PC-3 (cell line): ENCODE measurements at regions not wholly inside any gene's neighbourhood (a gene's known extent, or its start where the extent isn't known, plus 50 kb on each side); places are given as distances from the start of the nearest gene placed in this dataset.

Experiments
- ATAC-seq: fragments of 200-7000 bp; cut with Tn5 transposase; 2 replicates; pipeline ENCODE4 v1.9.1; 2020; ENCODE audit warnings: mild to moderate bottlenecking, moderate library complexity
- BruUV-seq: library from RNA; stranded (reverse); fragments of 400-500 nt; replicated peaks from 2 replicates; lab custom pipeline; 2021; lab: Mats Ljungman, UMichigan
- CTCF ChIA-PET: fragments of 300-600 bp; sonication (Branson Sonifier 250); formaldehyde crosslinking; loops from one replicate; lab custom pipeline; 2022; ENCODE audit warnings: antibody characterized with exemption; lab: Charles Lee
- POLR2A ChIA-PET: fragments of 300-600 bp; sonication (Branson Sonifier 250); formaldehyde crosslinking; loops from one replicate; lab custom pipeline; 2022; ENCODE audit warnings: antibody characterized with exemption; ENCODE audit not compliant: unreplicated experiment; lab: Charles Lee
- DNase-seq: peaks from one replicate; pipeline ENCODE4 v3.0.0-alpha.2; 2015
- H2AFZ ChIP-seq: fragments of 300-600 bp; sonication (generic); 2 replicates; pipeline ENCODE4 v1.6.0; 2016; ENCODE audit warnings: antibody characterized with exemption, low read length
- H3F3A ChIP-seq: fragments of 300-600 bp; sonication (generic); one replicate; pipeline ENCODE4 v1.6.0; 2017; ENCODE audit warnings: antibody characterized with exemption, low read length, control low read depth, mild to moderate bottlenecking; ENCODE audit not compliant: unreplicated experiment
- H3K27ac ChIP-seq: fragments of 300-600 bp; sonication (generic); 2 replicates; pipeline ENCODE4 v1.5.1; 2016; ENCODE audit warnings: mild to moderate bottlenecking, low read length
- H3K27me3 ChIP-seq: fragments of 300-600 bp; sonication (generic); 2 replicates; pipeline ENCODE4 v1.6.1; 2016; ENCODE audit warnings: low read length, mixed read lengths
- H3K36me3 ChIP-seq: fragments of 300-600 bp; sonication (generic); 2 replicates; pipeline ENCODE4 v1.6.1; 2016; ENCODE audit warnings: low read depth, mixed run types, low read length, mixed read lengths
- H3K4me1 ChIP-seq: fragments of 300-600 bp; sonication (generic); 2 replicates; pipeline ENCODE4 v1.5.1; 2016; ENCODE audit warnings: low read length; ENCODE audit not compliant: insufficient read depth
- H3K4me2 ChIP-seq: fragments of 300-600 bp; sonication (generic); 2 replicates; pipeline ENCODE4 v1.6.0; 2016; ENCODE audit warnings: low read length
- H3K4me3 ChIP-seq: fragments of 300-600 bp; sonication (generic); 2 replicates; pipeline ENCODE4 v1.5.1; 2016; ENCODE audit warnings: mild to moderate bottlenecking, low read length, mixed read lengths
- H3K79me2 ChIP-seq: fragments of 300-600 bp; sonication (generic); 2 replicates; pipeline ENCODE4 v1.6.1; 2017; ENCODE audit warnings: low read length, mixed read lengths
- H3K9ac ChIP-seq: fragments of 300-600 bp; sonication (generic); 2 replicates; pipeline ENCODE4 v1.6.0; 2016; ENCODE audit warnings: mild to moderate bottlenecking, low read length
- H3K9me2 ChIP-seq: fragments of 300-600 bp; sonication (generic); replicated peaks from 2 replicates; pipeline ENCODE4 v1.6.1; 2016; ENCODE audit warnings: mixed run types, low read length, mixed read lengths
- H3K9me3 ChIP-seq: fragments of 300-600 bp; sonication (generic); 2 replicates; pipeline ENCODE4 v1.6.1; 2016; ENCODE audit warnings: low read length, mixed read lengths
- H4K20me1 ChIP-seq: fragments of 300-600 bp; sonication (generic); 2 replicates; pipeline ENCODE4 v1.6.1; 2016; ENCODE audit warnings: low read length, mixed read lengths
- CTCF ChIP-seq: fragments of 300-600 bp; sonication (generic); conservative IDR thresholded peaks from 2 replicates; pipeline ENCODE4 v1.5.1; 2017; ENCODE audit warnings: antibody characterized with exemption, low read depth, mild to moderate bottlenecking, low read length
- EZH2 ChIP-seq: fragments of 300-600 bp; sonication (generic); IDR thresholded peaks from one replicate; pipeline ENCODE4 v1.6.1; 2017; ENCODE audit warnings: antibody characterized with exemption, mild to moderate bottlenecking, low read length; ENCODE audit not compliant: unreplicated experiment
- EZH2phosphoT487 ChIP-seq: fragments of 300-600 bp; sonication (generic); IDR thresholded peaks from 2 replicates; pipeline ENCODE4 v1.6.1; 2018; ENCODE audit warnings: mild to moderate bottlenecking, antibody characterized with exemption, low read length, borderline replicate concordance
- intact Hi-C: fragments of 100-400 bp; cut with micrococcal nuclease; formaldehyde crosslinking; loops from 2 replicates; pipeline ENCODE4 v1.9.0; 2023

- no peak overlapping the region for H3K9ac ChIP-seq
- CTCF ChIA-PET: no interaction called here
- DNase-seq (no peak), ATAC-seq (no peak)
- no peaks in the 10 kb centered on the region for H3K4me1 ChIP-seq
- TF ChIP-seq EZH2phosphoT487 (no peak), EZH2 (no peak), CTCF (no peak)
- H3K4me2 ChIP-seq: no peak overlapping the region
- no peak overlapping the region for H3K4me3 ChIP-seq
- no peak overlapping the region for H2AFZ ChIP-seq
- no peaks in the 10 kb centered on the region for H3K79me2 ChIP-seq
- H4K20me1 ChIP-seq: no peaks in the 10 kb centered on the region
- H3K27me3 ChIP-seq: no peaks in the 10 kb centered on the region
- H3F3A ChIP-seq: no peaks in the 10 kb centered on the region
- H3K9me2 ChIP-seq: no peaks in the 10 kb centered on the region
- H3K9me3 ChIP-seq: no peaks in the 10 kb centered on the region
- no peaks in the 10 kb centered on the region for H3K36me3 ChIP-seq
- POLR2A ChIA-PET: no interaction called here
- BruUV-seq: no TSS peak
- H3K27ac ChIP-seq: no peak overlapping the region
- intact Hi-C loops: no loop called here
Measured at GRCh38 chr6:22681761-22682160, 112.4 kb downstream of the HDGFL1 start.

DNA sequence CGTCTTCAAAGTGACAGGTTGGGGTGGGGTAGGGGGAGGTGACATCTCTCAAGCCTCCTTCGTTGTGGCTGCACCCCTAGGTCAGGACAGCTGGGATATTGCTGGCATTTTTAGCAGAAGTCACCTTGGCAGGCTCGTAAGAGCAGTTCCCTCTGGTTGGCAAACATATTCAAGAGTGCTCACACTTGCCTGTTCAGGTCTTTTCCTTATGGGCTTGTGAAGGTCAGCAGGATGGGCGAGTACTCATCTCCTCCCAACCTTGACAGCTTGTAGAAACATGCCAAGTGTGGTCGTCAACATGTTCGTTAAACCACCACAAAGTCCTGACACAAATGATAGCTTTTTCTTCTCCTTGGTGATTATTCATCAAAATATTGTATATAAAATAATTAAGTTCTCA, 113.6 kb downstream of the HDGFL1 start:
- ChIA-PET POLR2A (no interaction called here), CTCF (no interaction called here)

GRCh38 chr6:22690446-22690845, 121.1 kb downstream of the HDGFL1 start:
- Histone ChIP-seq H3K27me3 (no peaks in the 10 kb centered on the region), H3K9me3 (no peaks in the 10 kb centered on the region), H3F3A (no peaks in the 10 kb centered on the region), H3K4me1 (no peaks in the 10 kb centered on the region), H3K9ac (no peak overlapping the region), H3K79me2 (no peaks in the 10 kb centered on the region), H2AFZ (no peak overlapping the region), H3K4me2 (no peak overlapping the region), H3K27ac (no peak overlapping the region), H3K9me2 (no peaks in the 10 kb centered on the region), H3K4me3 (no peak overlapping the region), H3K36me3 (no peaks in the 10 kb centered on the region), H4K20me1 (no peaks in the 10 kb centered on the region)
- TF ChIP-seq CTCF: no peak
- no peak for TF ChIP-seq EZH2
- no peak for TF ChIP-seq EZH2phosphoT487
- ChIA-PET POLR2A (no interaction called here), CTCF (no interaction called here)
- intact Hi-C loops: no loop called here
- BruUV-seq: no TSS peak
- DNase-seq (no peak), ATAC-seq (no peak)

More for the DNA sequence above, 113.6 kb downstream of the HDGFL1 start:
- H3K36me3 ChIP-seq: no peaks in the 10 kb centered on the region
- ATAC-seq (no peak), DNase-seq (no peak)
- H3K9me2 ChIP-seq: no peaks in the 10 kb centered on the region
- no peaks in the 10 kb centered on the region for H3F3A ChIP-seq
- no peak overlapping the region for H3K9ac ChIP-seq
- no peaks in the 10 kb centered on the region for H3K79me2 ChIP-seq
- no peaks in the 10 kb centered on the region for H4K20me1 ChIP-seq
- intact Hi-C loops: no loop called here
- no peaks in the 10 kb centered on the region for H3K27me3 ChIP-seq
- H3K4me3 ChIP-seq: no peak overlapping the region
- no peak overlapping the region for H2AFZ ChIP-seq
- TF ChIP-seq EZH2phosphoT487 (no peak), EZH2 (no peak), CTCF (no peak)
- no peaks in the 10 kb centered on the region for H3K4me1 ChIP-seq
- H3K27ac ChIP-seq: no peak overlapping the region
- H3K4me2 ChIP-seq: no peak overlapping the region
- H3K9me3 ChIP-seq: no peaks in the 10 kb centered on the region
- BruUV-seq: no TSS peak
